GM19324 (cell line): ENCODE measurements at regions not wholly inside any gene's neighbourhood (a gene's known extent, or its start where the extent isn't known, plus 50 kb on each side); places are given as distances from the start of the nearest gene placed in this dataset.
"Not testable (repeated sequence)": the region's sequence is repeated elsewhere in the genome, so short reads cannot be mapped to it uniquely, and the experiment has no call there.

Experiments used
- ATAC-seq: cut with Tn5 transposase; IDR thresholded peaks from one replicate; pipeline ENCODE4 v1.9.1; 2021; ENCODE audit warnings: mild to moderate bottlenecking, moderate library complexity; ENCODE audit not compliant: unreplicated experiment, low FRiP score

GRCh38 chr12:66733321-66733720 lies 54.4 kb upstream of the GRIP1 start:
- no peak for ATAC-seq

GRCh38 chr12:66733839-66734238 lies 55.0 kb upstream of the GRIP1 start:
- ATAC-seq, result no peak

GRCh38 chr12:66735275-66735674 lies 56.4 kb upstream of the GRIP1 start:
- no peak for ATAC-seq

- ATAC-seq, result no peak
Observed at GRCh38 chr12:66736931-66737330, 58.1 kb upstream of the GRIP1 start.

- ATAC-seq, result no peak
Observed at GRCh38 chr12:66739266-66739665, 60.4 kb upstream of the GRIP1 start.

GRCh38 chr12:66739940-66740651 lies 61.2 kb upstream of the GRIP1 start:
- ATAC-seq, result no peak

GRCh38 chr12:66740732-66741131 lies 61.9 kb upstream of the GRIP1 start:
- no peak for ATAC-seq

GRCh38 chr12:66741919-66742318 lies 63.0 kb upstream of the GRIP1 start:
- no peak for ATAC-seq

- ATAC-seq, result no peak
Observed at GRCh38 chr12:66742508-66743367, 63.9 kb upstream of the GRIP1 start.

- no peak for ATAC-seq
Observed at GRCh38 chr12:66744461-66744860, 65.6 kb upstream of the GRIP1 start.

- no peak for ATAC-seq
Observed at GRCh38 chr12:66744956-66745383, 66.1 kb upstream of the GRIP1 start.

- no peak for ATAC-seq
Observed at GRCh38 chr12:66746489-66747201, 67.8 kb upstream of the GRIP1 start.

- ATAC-seq, result no peak
Observed at GRCh38 chr12:66751432-66752113, 72.7 kb upstream of the GRIP1 start.

GRCh38 chr12:66753810-66754209 lies 74.9 kb upstream of the GRIP1 start:
- ATAC-seq, result no peak

GRCh38 chr12:66755727-66756395 lies 77.0 kb upstream of the GRIP1 start:
- no peak for ATAC-seq

GRCh38 chr12:66756631-66757030 lies 77.8 kb upstream of the GRIP1 start:
- no peak for ATAC-seq

- ATAC-seq, result not testable (repeated sequence)
Observed at GRCh38 chr12:66760122-66760521, 81.2 kb upstream of the GRIP1 start.

- ATAC-seq, result no peak
Observed at GRCh38 chr12:66763467-66763866, 84.6 kb upstream of the GRIP1 start.

- no peak for ATAC-seq
Observed at GRCh38 chr12:66765204-66765603, 86.3 kb upstream of the GRIP1 start.

- no peak for ATAC-seq
Observed at GRCh38 chr12:66767536-66767935, 88.7 kb upstream of the GRIP1 start.
